T-helper 1 cell (primary cell): ENCODE measurements at regions not wholly inside any gene's neighbourhood (a gene's known extent, or its start where the extent isn't known, plus 50 kb on each side); places are given as distances from the start of the nearest gene placed in this dataset.
"Not testable (repeated sequence)": the region's sequence is repeated elsewhere in the genome, so short reads cannot be mapped to it uniquely, and the experiment has no call there.

Experiments used
- DNase-seq, 5 donors: peaks; one replicate each; pipeline ENCODE4 v3.0.0-alpha.2; 2012 to 2020

DNA sequence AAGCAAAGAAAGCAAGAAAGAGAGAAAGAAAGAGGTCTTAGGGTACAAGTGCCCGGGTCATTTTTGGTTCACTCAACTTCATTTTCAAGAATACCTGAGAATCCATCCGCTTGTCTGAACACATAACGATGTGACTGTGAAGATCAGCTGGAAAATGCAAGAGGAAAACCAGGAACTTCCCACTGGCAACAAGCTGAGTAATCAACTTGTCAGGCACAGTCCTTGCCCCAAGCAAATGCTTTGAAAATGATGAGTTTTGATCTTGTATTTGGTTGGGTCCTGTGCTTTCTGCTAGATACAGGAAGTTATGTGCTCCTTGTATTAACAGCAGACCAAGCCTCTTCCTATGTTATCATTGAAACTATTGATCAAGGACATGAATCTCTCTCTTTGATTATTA is 239.1 kb downstream of the ASMT start:
- no peak for DNase-seq

DNA sequence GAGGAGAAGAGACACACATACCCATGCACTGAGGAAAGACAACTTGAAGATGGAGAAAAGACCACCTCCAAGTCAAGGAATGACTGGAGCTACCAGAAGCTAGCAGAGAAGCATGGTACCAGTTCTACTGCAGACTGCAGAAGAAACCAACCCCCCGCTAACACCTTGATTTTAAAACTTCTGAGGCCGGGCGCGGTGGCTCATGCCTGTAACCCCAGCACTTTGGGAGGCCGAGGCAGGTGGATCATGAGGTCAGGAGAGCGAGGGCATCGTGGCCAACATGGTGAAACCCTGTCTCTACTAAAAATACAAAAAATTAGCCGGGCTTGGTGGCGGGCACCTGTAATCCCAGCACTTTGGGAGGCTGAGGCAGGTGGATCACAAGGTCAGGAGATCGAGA is 240.0 kb downstream of the ASMT start:
- not testable (repeated sequence) for DNase-seq

DNA sequence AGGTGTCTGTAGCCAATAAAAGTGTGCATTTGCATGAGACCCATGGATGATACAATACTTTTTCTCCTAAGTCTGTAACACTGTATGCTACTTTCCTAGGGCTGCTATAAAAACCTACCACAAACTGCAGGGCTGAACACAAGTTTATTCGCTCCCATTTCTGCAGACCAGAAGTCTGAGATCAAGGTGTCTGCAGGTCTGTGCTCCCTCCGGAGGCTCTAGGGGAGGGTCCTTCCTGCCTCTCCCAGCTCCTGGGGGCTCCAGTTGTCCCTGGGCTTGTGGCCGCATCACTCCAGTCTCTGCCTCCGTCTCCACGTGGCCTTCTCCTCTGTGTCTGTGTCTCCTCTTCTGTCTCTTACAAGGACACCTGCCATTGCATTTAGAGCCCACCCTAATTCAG is 244.4 kb downstream of the ASMT start:
- not testable (repeated sequence) for DNase-seq

DNA sequence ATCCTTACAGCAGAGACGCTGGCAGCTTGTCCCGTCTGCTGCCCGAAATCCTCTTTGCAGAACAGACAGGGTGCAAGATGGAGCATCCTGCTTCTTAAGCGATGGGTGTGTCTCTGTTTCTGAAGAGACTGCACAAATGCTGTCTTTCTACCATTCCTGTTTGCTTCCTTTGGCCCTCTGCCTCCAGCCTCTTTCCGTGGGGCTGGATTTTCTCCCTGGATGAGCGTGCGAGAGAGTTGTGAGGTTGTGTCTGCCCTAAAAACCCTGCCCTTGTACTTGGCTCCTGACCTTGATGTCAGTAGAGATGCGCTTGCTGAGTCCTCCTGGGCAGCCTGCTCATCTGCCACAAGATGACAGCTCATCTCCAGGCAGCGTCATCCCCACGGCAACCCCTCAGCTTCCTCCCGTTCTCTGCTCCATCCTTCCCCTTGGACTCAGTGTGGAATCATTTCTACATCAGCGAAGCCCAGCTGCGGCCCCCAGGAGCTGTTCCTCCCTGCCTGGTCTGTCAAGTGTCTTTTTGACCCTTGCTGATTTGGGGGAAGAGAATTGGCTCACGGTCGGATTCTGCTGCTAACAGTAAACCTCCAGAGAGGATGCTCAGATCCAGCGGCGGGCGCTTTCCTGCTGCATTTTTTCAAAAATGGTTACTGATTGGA is 246.2 kb downstream of the ASMT start:
- no peak for DNase-seq

DNA sequence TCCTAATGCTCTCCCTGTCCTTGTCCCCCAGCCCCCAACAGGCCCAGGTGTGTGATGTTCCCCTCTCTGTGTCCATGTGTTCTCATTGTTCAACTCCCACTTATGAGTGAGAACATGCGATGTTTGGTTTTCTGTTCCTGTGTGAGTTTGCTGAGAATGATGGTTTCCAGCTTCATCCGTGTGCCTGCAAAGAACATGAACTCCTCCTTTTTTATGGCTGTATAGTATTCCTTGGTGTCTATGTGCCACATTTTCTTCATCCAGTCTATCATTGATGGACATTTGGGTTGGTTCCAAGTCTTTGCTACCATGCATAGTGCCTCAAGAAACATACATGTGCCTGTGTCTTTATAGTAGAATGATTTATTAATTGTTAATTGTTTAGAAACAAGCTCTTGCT is 249.1 kb downstream of the ASMT start:
- not testable (repeated sequence) for DNase-seq

DNA sequence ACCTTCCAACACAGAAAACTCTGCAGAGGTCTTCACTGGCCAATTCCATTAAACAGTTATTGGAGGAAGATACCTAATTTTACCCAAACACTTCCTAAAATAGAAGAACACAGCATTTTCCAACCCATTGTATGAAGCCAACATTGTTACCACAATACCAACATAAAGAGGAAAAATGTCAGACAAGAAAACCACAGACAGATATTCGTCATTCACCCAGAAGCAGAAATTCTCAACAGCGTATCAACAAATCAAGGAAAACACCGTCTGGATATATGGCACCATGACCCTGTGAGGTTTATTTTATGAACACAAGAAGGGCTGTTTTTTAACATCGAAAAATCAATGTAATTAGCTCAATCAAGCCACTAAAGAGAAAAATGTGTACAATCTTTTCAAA is 255.6 kb downstream of the ASMT start:
- DNase-seq, result no peak

DNA sequence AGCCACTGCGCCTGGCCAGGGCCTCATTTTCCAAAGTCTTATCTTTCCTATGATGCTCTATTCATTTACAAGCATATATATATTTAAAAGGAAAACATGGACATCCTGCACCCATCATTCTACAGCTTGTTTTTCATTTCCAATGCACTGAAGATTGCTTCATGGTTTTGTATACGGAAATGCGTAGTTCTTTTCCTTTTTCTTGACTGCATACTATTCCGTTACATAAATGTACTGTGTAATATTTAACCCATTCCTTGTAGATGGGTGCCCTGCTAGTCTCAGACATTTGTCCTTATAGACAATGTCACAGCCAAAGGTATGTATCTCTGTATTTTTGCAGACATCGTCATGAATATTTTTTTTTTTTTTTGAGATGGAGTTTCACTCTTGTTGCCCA is 257.0 kb downstream of the ASMT start:
- no peak for DNase-seq

DNA sequence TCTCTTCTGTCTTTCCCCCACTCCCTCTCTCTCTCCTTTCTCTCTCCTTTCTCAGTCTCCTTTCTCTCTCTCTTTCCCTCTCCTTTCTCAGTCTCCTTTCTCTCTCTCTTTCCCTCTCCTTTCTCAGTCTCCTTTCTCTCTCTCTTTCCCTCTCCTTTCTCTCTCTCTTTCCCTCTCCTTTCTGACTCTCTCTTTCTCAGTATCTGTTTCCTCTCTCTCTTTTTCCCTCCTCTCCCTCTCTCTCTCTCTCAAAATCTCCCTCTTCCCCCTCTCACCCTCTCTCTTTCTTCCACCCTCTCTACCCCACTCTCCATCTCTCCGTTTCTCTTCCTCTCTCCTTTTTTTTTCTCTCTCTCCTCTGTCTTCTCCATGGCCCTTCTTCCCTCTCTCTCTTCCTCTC is 258.8 kb downstream of the ASMT start:
- no peak for DNase-seq

DNA sequence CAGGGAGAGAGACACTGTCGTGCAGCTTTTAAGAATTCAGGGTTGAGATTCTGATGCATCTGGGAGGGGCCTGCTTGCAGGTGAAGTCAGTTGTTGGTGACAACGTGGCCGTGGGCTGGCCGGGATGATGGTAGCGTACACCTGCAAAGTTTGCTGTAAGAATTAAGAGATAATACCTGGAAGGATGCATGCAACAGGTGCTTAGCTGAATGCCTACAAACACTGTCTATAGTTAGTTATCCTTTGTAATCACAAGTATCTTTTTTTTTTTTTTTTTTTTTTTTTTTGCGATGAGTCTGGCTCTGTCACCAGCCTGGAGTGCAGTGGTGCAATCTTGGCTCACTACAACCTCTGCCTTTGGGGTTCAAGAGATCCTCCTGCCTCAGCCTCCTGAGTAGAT is 259.6 kb downstream of the ASMT start:
- no peak for DNase-seq

DNA sequence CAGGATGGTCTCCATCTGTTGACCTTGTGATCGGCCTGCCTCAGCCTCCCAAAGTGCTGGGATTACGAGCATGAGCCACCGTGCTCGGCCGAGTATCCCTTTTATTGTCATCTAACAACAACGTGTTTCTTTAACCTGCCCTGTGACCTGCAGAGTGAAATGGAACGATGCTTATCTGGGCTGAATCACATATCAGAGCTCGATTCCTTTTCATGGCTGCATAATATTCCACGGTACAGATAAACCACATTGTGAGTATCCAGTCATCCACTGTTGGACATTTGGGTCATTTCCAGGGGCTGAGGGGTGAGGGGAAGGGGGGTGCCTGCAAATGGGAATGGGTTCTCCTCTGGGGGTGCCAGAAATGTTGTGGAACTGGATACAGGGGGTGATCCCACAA is 260.0 kb downstream of the ASMT start:
- DNase-seq, result no peak

DNA sequence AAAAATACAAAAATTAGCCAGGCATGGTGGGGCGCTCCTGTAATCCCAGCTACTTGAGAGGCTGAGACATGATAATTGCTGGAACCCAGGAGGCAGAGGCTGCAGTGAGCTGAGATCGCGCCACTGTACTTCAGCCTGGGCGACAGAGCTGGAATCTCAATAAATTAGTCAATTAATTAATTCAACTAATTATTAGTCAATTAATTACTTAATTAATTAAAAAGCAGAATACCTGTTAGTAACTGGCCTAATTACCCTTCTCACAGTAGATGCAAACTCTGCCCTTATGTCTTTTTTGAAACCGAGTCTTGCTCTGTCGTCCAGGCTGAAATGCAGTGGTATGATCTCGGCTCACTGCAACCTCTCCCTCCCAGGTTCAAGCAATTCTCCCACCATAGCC is 261.2 kb downstream of the ASMT start:
- DNase-seq, result no peak

DNA sequence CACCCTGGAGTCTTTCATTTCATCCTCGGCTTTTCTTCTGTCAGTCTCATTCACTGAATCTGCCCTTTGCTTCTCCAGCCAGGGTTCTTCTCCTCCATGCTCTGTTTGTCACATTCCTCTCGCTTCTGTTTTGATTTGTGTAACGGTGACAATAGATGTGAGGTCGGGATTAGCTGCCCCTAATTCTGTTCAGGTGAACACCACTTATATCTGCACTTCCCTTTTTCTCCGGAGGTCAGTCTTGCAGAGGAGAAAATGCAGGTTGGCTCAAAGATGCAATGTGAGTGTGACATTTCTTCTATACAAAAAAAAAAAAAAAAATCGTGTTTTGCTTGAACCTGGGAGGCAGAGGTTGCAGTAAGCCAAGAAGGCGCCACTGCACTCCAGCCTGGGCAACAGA is 262.9 kb downstream of the ASMT start:
- DNase-seq, result no peak

DNA sequence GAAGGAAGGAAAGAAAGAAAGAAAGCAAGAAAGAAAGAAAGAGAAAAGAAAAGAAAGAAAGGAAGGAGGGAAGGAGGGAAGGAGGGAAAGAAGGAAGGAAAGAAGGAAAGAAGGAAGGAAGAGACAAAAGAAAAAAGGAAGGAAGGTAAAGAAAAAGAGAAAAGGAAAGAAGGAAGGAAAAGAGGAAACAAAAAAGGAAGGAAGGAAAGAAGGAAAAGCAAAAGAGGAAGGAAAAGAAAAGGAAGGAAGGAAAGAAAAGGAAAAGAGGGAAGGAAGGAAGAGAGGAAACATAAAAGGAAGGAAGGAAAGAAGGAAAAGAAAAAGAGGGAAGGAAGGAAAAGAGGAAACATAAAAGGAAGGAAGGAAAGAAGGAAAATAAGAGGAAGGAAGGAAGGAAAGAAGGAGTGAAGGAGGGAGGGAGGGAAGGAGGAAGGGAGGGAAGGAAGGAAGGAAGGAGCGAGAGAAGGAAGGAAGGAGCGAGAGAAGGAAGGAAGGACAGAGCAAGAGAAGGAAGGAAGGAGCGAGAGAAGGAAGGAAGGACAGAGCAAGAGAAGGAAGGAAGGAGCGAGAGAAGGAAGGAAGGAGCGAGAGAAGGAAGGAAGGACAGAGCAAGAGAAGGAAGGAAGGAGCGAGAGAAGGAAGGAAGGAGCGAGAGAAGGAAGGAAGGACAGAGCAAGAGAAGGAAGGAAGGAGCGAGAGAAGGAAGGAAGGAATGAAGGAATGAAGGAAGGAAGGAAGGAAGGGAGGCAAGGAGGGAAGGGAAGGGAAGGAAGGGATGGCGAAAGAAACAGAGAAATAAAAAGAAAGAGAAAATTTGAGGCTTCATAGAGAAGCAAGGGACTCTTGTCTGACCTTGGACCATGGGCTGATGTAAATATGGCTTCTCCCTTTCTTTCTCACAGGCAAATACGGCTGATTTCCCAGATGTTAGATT is 266.3 kb downstream of the ASMT start:
- not testable (repeated sequence) for DNase-seq

DNA sequence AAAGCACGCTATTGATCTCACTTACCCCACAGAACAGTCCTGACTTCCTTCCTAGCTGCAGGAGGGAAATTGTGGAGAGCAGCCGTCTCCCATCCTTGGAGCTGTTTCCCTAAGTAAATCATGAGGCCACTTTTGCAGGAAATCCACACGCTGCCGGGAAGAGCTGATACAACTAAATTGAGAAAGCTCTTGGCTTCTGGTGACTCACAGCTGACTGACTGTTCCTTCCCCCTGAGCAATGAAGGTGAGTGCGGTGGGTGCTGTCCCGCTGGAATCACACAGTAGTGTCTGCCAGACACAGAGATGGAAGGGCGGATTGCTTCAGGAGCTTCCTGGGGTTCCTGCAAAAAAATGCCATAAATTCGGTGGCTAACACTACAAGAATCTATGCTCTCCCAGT is 268.9 kb downstream of the ASMT start:
- DNase-seq, result no peak

DNA sequence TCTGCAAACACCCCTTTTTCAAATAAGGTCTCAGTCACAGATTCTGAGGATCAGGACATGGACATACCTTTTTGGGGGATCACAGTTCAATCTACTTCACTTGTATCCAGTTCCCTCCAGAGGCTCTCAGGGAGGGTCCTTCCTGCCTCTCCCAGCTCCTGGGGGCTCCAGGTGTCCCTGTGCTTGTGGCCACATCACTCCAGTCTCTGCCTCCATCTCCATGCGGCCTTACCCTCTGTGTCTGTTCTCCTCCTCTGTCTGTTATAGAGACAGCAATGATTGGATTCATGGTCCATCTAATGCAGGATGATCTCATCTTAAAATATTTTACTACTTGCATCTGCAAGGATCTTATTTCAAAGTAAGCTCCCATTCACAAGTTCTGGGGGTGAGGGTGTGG is 269.6 kb downstream of the ASMT start:
- DNase-seq, result no peak

DNA sequence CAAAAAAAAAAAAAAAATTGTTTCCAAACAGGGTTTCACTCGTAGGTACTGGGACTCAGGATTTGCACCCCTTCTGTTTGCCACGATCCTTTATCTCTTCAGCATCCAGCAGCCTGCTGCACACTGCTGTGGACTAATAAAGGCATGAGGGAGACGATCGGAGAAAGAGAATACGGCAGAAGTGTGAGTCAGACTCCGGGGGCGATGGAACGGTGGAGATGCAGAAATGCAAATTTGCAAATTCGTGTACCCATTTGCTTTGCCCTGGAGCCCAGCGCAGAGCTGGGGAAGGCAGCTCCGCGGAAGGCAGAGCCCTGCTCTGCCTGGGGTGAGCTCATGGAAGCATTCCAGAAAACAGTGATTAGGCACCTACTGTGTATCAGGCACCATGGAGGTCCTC is 270.3 kb downstream of the ASMT start:
- DNase-seq, result no peak

DNA sequence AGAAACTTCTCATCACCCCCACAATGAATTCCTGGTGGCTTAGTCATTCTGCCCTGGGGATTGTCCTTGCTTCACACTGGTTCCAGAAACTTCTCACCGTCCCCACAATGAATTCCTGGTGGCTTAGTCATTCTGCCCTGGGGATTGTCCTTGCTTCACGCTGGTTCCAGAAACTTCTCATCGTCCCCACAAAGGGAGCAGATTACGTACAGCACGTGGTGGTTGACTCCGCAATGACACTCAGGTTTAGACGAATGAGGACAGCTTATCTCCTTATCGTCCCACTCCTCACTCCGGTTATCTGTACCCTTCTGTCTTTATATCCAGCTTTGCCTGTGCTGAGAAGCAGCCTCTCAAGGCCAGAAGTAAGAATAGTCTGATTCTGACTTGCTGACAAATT is 273.4 kb downstream of the ASMT start:
- not testable (repeated sequence) for DNase-seq

DNA sequence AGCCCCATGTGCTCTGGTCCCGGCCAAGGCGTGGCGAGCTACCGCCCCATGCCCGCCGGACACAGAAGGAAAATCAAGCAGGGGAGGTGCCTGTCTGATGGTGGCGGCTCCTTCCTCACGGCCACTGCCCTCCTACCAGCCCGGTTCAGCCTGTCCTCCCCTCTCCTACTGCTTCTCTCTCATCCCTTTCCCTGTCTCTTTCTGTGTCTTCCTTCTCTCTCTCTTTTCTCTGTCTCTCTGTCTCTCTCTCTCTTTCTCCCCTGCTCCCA is 279.1 kb downstream of the ASMT start:
- no peak for DNase-seq

DNA sequence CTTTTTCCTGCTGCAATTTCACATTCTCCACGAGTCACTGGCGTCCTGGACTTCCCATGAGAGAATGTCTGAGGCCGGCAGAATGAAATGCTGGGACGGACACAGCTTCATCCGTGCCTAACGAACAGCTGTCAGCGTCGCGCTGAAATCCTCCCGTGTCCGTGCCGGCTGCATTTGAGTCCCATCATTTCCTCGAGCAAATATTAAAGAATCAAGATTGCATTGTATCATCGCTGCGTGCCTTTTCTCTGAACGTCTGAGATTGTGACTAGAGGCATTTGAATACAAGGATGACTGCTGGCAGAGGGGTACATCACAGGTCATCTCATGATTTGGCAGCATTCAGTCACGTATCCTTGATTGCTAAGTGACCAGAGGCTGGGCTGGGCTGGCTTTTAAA is 279.9 kb downstream of the ASMT start:
- no peak for DNase-seq

DNA sequence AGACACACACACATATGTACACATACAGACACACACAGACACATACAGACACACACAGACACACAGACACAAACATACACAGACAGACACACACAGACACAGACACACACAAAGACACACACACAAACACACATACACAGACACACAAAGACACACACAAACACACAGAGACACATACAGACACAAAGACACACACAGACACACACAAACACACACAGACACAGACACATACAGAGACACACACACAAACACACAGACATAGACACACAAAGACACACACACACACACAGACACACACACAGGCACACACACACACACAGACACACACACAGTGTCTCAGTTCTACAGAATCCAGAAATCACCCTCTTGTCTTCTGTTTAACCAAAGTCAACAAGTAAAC is 280.7 kb downstream of the ASMT start:
- no peak for DNase-seq

DNA sequence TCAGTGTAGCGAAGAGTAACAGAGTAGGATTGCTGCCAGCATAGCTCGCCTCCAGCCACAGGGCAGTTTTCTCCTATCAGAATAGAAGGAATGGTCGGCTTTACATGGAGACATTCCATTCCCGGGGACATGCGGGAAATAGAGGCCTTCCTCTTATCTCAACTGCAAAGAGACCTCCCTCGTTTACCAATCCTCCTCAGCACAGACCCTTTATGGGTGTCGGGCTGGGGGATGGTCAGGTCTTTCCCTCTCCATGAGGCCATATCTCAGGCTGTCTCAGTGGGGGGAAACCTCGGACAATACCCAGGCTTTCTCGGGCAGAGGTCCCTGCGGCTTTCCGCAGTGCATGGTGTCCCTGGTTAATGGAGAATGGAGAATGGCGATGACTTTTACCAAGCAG is 285.0 kb downstream of the ASMT start:
- no peak for DNase-seq

DNA sequence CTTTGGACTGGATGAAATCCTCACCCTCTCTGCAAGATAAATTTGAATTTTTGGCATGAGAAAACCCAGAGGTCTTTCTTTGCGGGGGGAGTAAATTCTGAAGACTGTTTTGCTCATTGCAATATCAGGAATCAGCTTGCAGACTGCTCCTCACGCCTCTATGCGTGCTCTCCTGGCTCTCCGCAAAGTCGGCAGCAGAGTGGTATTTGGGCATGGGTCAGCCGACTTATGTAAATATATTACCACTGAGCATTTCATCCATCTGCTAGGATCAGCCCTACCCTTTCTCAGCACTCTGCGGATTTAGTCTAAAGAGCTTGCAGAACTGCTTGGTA is 288.0 kb downstream of the ASMT start:
- no peak for DNase-seq

DNA sequence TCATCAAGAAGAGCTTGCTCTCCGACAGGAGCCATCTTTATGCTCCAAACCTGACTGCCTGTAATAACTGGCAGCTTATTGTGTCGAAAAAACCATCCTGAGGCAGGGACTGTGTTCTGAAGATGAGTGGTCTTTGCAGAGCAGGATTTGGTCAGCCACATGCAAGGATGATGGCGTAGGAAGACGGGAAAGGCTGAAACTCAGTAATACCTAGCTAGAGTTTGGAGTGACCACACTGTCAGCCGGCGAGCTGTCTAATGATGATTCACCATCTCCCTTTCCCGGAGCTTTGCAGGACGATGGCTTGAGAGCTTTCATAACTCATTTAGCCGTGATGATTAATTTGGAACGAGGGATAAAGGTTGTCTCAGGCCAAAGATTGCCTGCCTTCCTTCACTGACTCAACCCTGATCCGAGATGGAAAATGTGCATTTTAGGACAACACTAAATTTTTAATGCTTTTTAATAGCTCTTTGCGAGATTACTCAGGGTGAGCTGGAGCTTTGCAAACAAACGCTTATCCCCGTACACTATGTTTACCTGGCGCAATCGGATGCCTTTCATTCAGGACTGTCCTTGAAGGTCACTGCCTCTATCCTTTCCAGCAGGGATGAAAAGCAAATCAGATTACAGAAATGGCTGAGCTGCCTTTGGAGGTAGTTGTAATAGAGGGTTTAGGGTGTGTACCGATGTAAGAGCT is 288.5 kb downstream of the ASMT start:
- DNase-seq, result no peak

DNA sequence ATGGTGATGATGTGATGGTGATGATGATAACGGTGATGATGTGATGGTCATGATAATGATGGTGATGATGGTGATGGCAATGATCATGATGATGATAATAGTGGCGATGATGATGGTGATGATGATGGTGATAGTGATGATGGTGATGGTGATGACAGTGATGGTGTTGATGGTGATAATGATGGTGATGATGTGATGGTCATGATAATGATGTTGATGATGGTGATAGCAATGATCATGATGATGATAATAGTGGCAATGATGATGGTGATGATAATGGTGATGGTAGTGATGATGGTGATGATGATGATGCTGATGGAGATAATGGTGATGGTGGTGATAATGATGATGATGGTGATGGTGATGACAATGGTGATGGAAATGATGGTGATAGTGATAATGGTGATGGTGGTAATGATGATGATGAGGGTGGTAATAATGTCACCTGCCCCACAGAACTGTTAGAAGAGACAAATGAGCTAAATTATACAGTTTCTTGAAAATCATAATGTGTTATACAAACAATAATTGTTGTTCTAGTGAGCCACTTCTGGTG is 289.9 kb downstream of the ASMT start:
- no peak for DNase-seq
